GM23248 (cell line): ENCODE measurements at regions not wholly inside any gene's neighbourhood (a gene's known extent, or its start where the extent isn't known, plus 50 kb on each side); places are given as distances from the start of the nearest gene placed in this dataset.

ENCODE experiments used
- DNase-seq: peaks from one replicate; pipeline ENCODE4 v3.0.0-alpha.2; 2015
- H2AFZ ChIP-seq: fragments of 200-600 bp; sonication (generic); 2 replicates; pipeline ENCODE4 v1.6.1; 2016; ENCODE audit warnings: antibody characterized with exemption
- H3F3A ChIP-seq: fragments of 200-600 bp; sonication (generic); 2 replicates; pipeline ENCODE4 v1.6.1; 2016; ENCODE audit warnings: mild to moderate bottlenecking, antibody characterized with exemption, mixed run types; ENCODE audit not compliant: insufficient read depth
- H3K27ac ChIP-seq: fragments of 200-600 bp; sonication (generic); 2 replicates; pipeline ENCODE4 v1.5.1; 2016; ENCODE audit warnings: mild to moderate bottlenecking
- H3K27me3 ChIP-seq: fragments of 200-600 bp; sonication (generic); replicated peaks from 2 replicates; pipeline ENCODE4 v1.6.1; 2016; ENCODE audit warnings: mild to moderate bottlenecking; ENCODE audit not compliant: insufficient read depth
- H3K36me3 ChIP-seq: fragments of 200-600 bp; sonication (generic); 2 replicates; pipeline ENCODE4 v1.6.1; 2016; ENCODE audit warnings: low read depth, mild to moderate bottlenecking
- H3K4me1 ChIP-seq: fragments of 200-600 bp; sonication (generic); 2 replicates; pipeline ENCODE4 v1.6.1; 2016; ENCODE audit warnings: mild to moderate bottlenecking; ENCODE audit not compliant: insufficient read depth
- H3K4me2 ChIP-seq: fragments of 200-600 bp; sonication (generic); one replicate; pipeline ENCODE4 v1.6.1; 2016; ENCODE audit warnings: mild to moderate bottlenecking; ENCODE audit not compliant: unreplicated experiment
- H3K4me3 ChIP-seq: fragments of 200-600 bp; sonication (generic); 2 replicates; pipeline ENCODE4 v1.5.1; 2016; ENCODE audit warnings: mild to moderate bottlenecking
- H3K79me2 ChIP-seq: fragments of 200-600 bp; sonication (generic); 2 replicates; pipeline ENCODE4 v1.6.1; 2016; ENCODE audit warnings: mild to moderate bottlenecking; ENCODE audit not compliant: insufficient read depth
- H3K9ac ChIP-seq: fragments of 200-600 bp; sonication (generic); 2 replicates; pipeline ENCODE4 v1.6.1; 2016; ENCODE audit warnings: mild to moderate bottlenecking
- H3K9me2 ChIP-seq: fragments of 200-600 bp; sonication (generic); 2 replicates; pipeline ENCODE4 v1.6.1; 2016; ENCODE audit warnings: mixed run types, mild to moderate bottlenecking, moderate library complexity; ENCODE audit not compliant: insufficient read depth
- H3K9me3 ChIP-seq: fragments of 200-600 bp; sonication (generic); one replicate; pipeline ENCODE4 v1.6.1; 2017; ENCODE audit warnings: low read depth
- H4K20me1 ChIP-seq: fragments of 200-600 bp; sonication (generic); 2 replicates; pipeline ENCODE4 v1.6.0; 2016; ENCODE audit not compliant: insufficient read depth
- EZH2 ChIP-seq: fragments of 200-600 bp; sonication (generic); IDR thresholded peaks from 2 replicates; pipeline ENCODE4 v1.6.1; 2018; ENCODE audit warnings: antibody characterized with exemption, mild to moderate bottlenecking; ENCODE audit not compliant: insufficient read depth, poor library complexity, severe bottlenecking
- EZH2phosphoT487 ChIP-seq: fragments of 200-600 bp; sonication (generic); IDR thresholded peaks from 2 replicates; pipeline ENCODE4 v1.6.1; 2018; ENCODE audit warnings: antibody characterized with exemption, moderate library complexity, mild to moderate bottlenecking, low read depth; ENCODE audit not compliant: insufficient read depth
- WGBS, 2 experiments: methylation state at CpG; one replicate each; pipeline ENCODE4 v1.1.6; 2015 to 2017; ENCODE audit warnings: low lambda C conversion rate in 2 of 2, low coverage in 1 of 2; ENCODE audit errors: missing lambda C conversion rate in 2 of 2; 5-methylcytosine and 5-hydroxymethylcytosine counted together
- in situ Hi-C: fragments of 300-500 bp; cut with MboI; formaldehyde crosslinking; loops from 2 replicates; pipeline ENCODE4 v1.15.0; 2020

DNA sequence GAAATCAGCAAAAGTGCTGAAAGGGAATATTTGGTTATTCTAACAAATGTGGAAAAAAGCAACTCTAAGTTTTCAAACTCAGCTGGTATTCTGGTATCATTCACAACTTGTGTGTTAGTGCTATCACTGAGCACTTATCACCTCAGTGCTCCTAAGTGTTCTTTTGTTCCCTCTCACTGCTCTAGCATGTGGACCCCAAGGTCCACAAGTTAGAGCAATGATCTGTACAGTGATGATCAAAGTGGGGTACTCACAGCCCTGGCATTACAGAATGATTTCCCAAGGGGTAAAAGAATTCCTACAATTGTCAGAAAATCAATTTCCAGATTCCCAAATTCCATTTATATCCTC, 575.0 kb downstream of the DIAPH3 start:
- H4K20me1 ChIP-seq: no peaks in the 10 kb centered on the region
- no peaks in the 10 kb centered on the region for H3K36me3 ChIP-seq
- no peaks in the 10 kb centered on the region for H3F3A ChIP-seq
- DNase-seq: no peak
- H3K4me1 ChIP-seq: no peaks in the 10 kb centered on the region
- H2AFZ ChIP-seq: no peak overlapping the region
- H3K27me3 ChIP-seq: no peaks in the 10 kb centered on the region
- no peak overlapping the region for H3K4me3 ChIP-seq
- H3K27ac ChIP-seq: no peak overlapping the region
- H3K9ac ChIP-seq: no peak overlapping the region
- H3K79me2 ChIP-seq: no peaks in the 10 kb centered on the region
- H3K9me2 ChIP-seq: no peaks in the 10 kb centered on the region
- in situ Hi-C loops: no loop called here
- H3K4me2 ChIP-seq: no peak overlapping the region
- TF ChIP-seq EZH2 (no peak), EZH2phosphoT487 (no peak)
- H3K9me3 ChIP-seq: no peaks in the 10 kb centered on the region

DNA sequence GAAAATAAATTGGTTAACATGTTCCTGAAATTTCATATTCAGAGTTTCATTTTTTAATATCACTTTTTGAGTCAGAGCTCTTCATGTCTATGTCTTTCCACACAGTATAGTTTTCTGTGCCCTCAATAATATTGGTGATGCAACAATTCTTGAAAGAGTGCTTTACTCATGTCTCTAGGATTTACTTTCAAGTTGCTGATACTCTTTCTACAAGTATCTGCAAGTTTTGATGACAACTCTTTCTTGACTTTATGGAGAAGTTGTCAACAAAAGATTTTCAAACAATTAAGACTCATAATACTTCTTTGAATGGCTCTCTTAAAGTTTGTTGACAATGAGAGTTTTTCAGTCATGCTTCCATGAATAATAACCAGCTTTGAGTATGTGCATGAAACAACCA, 561.7 kb downstream of the DIAPH3 start:
- no peaks in the 10 kb centered on the region for H3K79me2 ChIP-seq
- no peaks in the 10 kb centered on the region for H3K36me3 ChIP-seq
- DNase-seq: no peak
- in situ Hi-C loops: no loop called here
- no peak overlapping the region for H3K4me3 ChIP-seq
- no peak for TF ChIP-seq EZH2phosphoT487
- no peak for TF ChIP-seq EZH2
- H3K9me3 ChIP-seq: no peaks in the 10 kb centered on the region
- no peak overlapping the region for H3K9ac ChIP-seq
- no peak overlapping the region for H3K27ac ChIP-seq
- no peaks in the 10 kb centered on the region for H4K20me1 ChIP-seq
- H3K4me2 ChIP-seq: no peak overlapping the region
- H3K27me3 ChIP-seq: no peaks in the 10 kb centered on the region
- H3F3A ChIP-seq: no peaks in the 10 kb centered on the region
- H2AFZ ChIP-seq: no peak overlapping the region
- H3K4me1 ChIP-seq: no peaks in the 10 kb centered on the region
- no peaks in the 10 kb centered on the region for H3K9me2 ChIP-seq

DNA sequence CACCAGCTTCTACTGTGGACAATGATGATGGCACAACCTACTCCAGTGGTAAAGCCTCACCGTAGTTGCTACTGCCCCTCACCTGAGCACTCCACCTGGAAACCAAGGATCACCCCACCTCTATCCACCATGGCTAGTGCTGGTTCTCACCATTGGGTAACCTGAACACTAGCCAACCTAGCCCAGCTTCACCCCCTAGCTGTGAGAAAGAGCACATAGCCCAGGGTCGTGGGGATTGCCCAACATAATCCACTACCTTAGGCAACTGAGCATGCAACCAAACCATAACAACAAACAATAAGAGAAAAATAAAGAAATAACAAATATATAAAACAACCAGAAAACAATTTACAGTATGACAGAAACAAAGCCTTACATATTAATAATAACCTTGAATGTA, 560.1 kb downstream of the DIAPH3 start:
- H3K9ac ChIP-seq: no peak overlapping the region
- in situ Hi-C loops: no loop called here
- no peaks in the 10 kb centered on the region for H4K20me1 ChIP-seq
- 48 to 54% methylated on average over 2 of the region's 2 CpGs for WGBS, 2 experiments
- H3K9me3 ChIP-seq: no peaks in the 10 kb centered on the region
- H3F3A ChIP-seq: no peaks in the 10 kb centered on the region
- H3K9me2 ChIP-seq: no peaks in the 10 kb centered on the region
- H3K36me3 ChIP-seq: no peaks in the 10 kb centered on the region
- H3K4me1 ChIP-seq: no peaks in the 10 kb centered on the region
- no peaks in the 10 kb centered on the region for H3K27me3 ChIP-seq
- no peak overlapping the region for H3K4me3 ChIP-seq
- H2AFZ ChIP-seq: no peak overlapping the region
- DNase-seq: no peak
- no peak overlapping the region for H3K4me2 ChIP-seq
- TF ChIP-seq EZH2: no peak
- no peak for TF ChIP-seq EZH2phosphoT487
- no peaks in the 10 kb centered on the region for H3K79me2 ChIP-seq
- H3K27ac ChIP-seq: no peak overlapping the region

DNA sequence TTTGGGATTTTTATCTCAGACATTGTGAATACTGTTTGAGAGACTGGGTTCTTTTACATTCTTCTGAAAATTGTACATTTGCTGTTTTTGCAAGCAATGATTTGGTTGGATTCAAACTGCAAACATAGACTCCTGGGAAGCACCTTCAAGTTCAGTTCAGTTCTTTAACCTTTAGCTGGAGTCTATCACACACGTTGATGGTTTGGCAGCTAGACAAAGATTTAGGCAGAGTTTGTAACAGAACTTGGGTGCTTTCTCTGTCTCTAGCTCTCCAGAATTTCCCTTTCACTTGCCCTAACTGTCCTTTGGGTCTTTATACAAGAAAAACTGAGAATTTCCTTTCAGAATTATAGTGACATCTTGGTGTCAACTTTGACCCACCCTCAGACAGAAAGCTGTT, 556.6 kb downstream of the DIAPH3 start:
- Histone ChIP-seq H3K9me3 (no peaks in the 10 kb centered on the region), H4K20me1 (no peaks in the 10 kb centered on the region), H3K9me2 (no peaks in the 10 kb centered on the region), H3K27ac (no peak overlapping the region), H3K4me3 (no peak overlapping the region), H3K9ac (no peak overlapping the region), H3F3A (no peaks in the 10 kb centered on the region), H3K4me2 (no peak overlapping the region), H3K36me3 (no peaks in the 10 kb centered on the region), H3K4me1 (no peaks in the 10 kb centered on the region), H3K27me3 (no peaks in the 10 kb centered on the region), H2AFZ (no peak overlapping the region), H3K79me2 (no peaks in the 10 kb centered on the region)
- no peak for TF ChIP-seq EZH2
- TF ChIP-seq EZH2phosphoT487: no peak
- in situ Hi-C loops: no loop called here
- DNase-seq: no peak
- WGBS, 2 experiments: 0 to 5% methylated on average over 1 of the region's 1 CpG

DNA sequence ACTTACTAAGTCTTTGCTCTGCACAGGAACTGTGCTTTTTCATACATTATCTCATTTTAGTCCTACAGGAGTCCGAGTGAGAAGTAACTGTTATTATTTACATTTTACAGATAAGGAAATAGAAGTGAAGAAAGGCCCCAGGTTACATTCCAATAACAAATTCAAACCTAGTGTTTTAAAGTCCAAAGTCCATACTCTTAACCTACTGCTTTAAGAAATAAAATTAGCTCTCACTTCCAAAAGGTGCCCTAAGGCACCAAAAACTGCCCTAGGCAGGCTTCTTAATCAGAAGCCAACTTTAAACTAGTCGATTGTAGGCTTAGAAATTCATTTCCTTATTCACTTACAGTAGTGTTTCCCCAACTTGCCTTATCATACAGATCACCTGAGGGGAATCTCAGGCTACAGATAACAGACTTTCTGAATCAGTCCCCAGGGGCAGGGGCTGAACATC, 555.9 kb downstream of the DIAPH3 start:
- Histone ChIP-seq H3K27me3 (no peaks in the 10 kb centered on the region), H3K4me1 (no peaks in the 10 kb centered on the region), H3K4me3 (no peak overlapping the region), H3K27ac (no peak overlapping the region), H3K9me2 (no peaks in the 10 kb centered on the region), H4K20me1 (no peaks in the 10 kb centered on the region), H3K9me3 (no peaks in the 10 kb centered on the region), H3K79me2 (no peaks in the 10 kb centered on the region), H3K36me3 (no peaks in the 10 kb centered on the region), H3F3A (no peaks in the 10 kb centered on the region), H2AFZ (no peak overlapping the region), H3K4me2 (no peak overlapping the region), H3K9ac (no peak overlapping the region)
- in situ Hi-C loops: no loop called here
- DNase-seq: no peak
- TF ChIP-seq EZH2phosphoT487 (no peak), EZH2 (no peak)
- WGBS, 2 experiments: 0% methylated on average over 1 of the region's 2 CpGs
